ENCODE measurements at regions not wholly inside any gene's neighbourhood (a gene's known extent, or its start where the extent isn't known, plus 50 kb on each side); places are given as distances from the start of the nearest gene placed in this dataset.

DNA sequence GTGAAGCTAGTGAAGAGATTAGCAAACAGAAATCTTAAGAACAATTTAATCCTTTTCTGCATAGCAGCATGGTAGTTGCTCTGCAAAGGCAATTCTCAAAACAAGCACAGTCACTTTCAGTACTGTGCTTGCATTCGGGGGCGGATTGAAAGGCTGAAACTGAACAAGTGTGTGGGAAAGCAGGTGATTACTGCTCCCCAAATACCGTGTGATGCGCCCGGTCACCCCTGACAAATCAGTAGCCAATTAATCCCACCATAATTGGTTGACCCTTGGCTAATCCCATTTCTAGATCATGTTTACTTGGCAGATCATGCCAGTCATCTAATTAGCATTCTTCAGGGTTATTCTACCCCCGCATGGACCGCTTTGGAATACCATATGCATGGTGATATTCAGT is 76.5 kb upstream of the ADRB1 start:
- Histone ChIP-seq H3K27ac (no peak overlapping the region), H3K4me3 (no peak overlapping the region), H3K4me1 (peaks cover 0 to 7% (median 0%) of the 10 kb centered on the region in 4 donors), H3K27me3 (no peaks in the 10 kb centered on the region), H3K9me3 (no peaks in the 10 kb centered on the region), H3K36me3 (no peaks in the 10 kb centered on the region)
- no peak for TF ChIP-seq POLR2A (IDR thresholded peaks at IDR 0.05)
- TF ChIP-seq, protein P1, sequence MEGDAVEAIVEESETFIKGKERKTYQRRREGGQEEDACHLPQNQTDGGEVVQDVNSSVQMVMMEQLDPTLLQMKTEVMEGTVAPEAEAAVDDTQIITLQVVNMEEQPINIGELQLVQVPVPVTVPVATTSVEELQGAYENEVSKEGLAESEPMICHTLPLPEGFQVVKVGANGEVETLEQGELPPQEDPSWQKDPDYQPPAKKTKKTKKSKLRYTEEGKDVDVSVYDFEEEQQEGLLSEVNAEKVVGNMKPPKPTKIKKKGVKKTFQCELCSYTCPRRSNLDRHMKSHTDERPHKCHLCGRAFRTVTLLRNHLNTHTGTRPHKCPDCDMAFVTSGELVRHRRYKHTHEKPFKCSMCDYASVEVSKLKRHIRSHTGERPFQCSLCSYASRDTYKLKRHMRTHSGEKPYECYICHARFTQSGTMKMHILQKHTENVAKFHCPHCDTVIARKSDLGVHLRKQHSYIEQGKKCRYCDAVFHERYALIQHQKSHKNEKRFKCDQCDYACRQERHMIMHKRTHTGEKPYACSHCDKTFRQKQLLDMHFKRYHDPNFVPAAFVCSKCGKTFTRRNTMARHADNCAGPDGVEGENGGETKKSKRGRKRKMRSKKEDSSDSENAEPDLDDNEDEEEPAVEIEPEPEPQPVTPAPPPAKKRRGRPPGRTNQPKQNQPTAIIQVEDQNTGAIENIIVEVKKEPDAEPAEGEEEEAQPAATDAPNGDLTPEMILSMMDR (IDR thresholded peaks at IDR 0.05) = no peak
- no peak for DNase-seq

DNA sequence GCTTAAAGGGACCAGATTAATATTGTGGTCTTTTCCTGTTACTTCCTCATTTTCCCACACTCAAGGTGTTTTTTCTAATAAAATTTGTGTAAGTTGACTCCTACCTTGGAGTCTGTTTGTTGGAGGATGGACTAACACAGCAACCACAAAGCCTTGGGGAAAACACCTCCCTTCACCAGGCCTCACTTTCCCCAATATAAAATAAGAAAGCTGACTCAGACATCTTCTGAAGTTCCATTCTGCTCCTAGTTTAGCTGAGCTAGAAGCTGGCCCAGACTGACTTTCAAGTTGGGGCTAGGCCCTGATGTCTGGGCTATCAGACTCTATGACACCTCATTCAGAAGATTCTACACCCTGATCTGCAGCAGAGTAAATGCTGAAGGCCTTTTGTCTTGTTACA is 73.0 kb upstream of the ADRB1 start:
- Histone ChIP-seq H3K27ac (no peak overlapping the region), H3K4me1 (no peaks in the 10 kb centered on the region), H3K9me3 (no peaks in the 10 kb centered on the region), H3K36me3 (no peaks in the 10 kb centered on the region), H3K4me3 (no peak overlapping the region), H3K27me3 (no peaks in the 10 kb centered on the region)
- no peak for TF ChIP-seq POLR2A (IDR thresholded peaks at IDR 0.05)
- TF ChIP-seq, protein P1 (IDR thresholded peaks at IDR 0.05) = no peak
- DNase-seq = no peak

DNA sequence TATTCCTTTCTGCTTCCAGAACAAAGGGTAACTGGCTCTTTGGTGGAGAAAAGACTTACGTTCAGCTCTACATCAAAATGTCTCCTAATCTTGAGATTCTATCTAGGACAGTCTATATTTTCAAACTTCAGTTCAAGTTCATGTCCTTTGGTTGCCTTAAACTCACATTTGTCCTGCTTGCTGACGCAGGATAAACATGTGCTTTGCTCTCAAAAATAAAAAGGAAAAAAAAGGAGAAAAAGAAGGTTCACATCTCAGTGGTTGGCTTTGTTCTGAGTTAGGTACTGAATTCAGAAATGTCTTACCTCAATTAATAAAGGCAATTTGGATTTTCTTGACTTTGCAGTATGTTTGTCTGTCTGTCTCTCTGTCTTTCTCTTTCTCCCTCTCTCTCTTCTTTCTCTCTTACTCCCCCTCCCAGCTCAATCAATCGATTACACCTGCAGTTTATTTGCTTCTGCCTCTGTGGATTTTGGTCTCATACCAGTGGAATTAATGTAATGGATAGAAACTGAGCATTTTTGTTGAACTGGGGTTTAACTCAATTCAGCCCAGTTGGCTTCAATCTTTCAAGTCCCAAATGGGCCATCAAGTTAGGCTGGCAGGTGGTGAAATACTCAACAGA is 72.2 kb upstream of the ADRB1 start:
- H3K4me3 ChIP-seq = no peak overlapping the region
- no peak overlapping the region for H3K27ac ChIP-seq
- no peaks in the 10 kb centered on the region for H3K4me1 ChIP-seq
- no peaks in the 10 kb centered on the region for H3K27me3 ChIP-seq
- TF ChIP-seq, protein P1 (IDR thresholded peaks at IDR 0.05) = no peak
- TF ChIP-seq POLR2A (IDR thresholded peaks at IDR 0.05) = no peak
- H3K36me3 ChIP-seq = no peaks in the 10 kb centered on the region
- H3K9me3 ChIP-seq = no peaks in the 10 kb centered on the region
- DNase-seq = no peak

DNA sequence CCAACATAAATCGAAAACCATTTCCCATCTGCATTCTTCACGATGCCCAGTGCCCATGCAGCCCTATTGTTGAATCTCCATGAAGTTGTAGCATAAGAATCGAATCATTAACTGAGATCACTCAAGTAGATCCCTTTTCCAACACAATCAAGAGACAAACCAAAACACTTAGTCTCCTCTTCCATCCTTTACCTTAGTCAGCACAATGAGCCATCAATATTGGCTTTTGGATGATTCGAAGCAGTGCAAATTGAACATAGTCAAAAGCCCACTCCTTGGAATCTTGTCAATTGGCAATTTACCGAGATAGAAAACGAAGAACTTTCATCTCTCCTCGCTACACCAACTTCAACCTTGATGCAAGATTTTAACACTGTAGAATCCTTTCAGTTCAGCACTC is 66.5 kb upstream of the ADRB1 start:
- DNase-seq = no peak
- no peaks in the 10 kb centered on the region for H3K4me1 ChIP-seq
- TF ChIP-seq POLR2A (IDR thresholded peaks at IDR 0.05) = no peak
- TF ChIP-seq, protein P1 (IDR thresholded peaks at IDR 0.05) = no peak
- no peaks in the 10 kb centered on the region for H3K27me3 ChIP-seq
- no peak overlapping the region for H3K4me3 ChIP-seq
- no peaks in the 10 kb centered on the region for H3K9me3 ChIP-seq
- H3K27ac ChIP-seq = no peak overlapping the region
- no peaks in the 10 kb centered on the region for H3K36me3 ChIP-seq

GRCh38 chr10:113978802-113979201 is 64.9 kb upstream of the ADRB1 start:
- no peak overlapping the region for H3K4me3 ChIP-seq
- no peaks in the 10 kb centered on the region for H3K4me1 ChIP-seq
- DNase-seq = no peak
- no peaks in the 10 kb centered on the region for H3K9me3 ChIP-seq
- H3K27me3 ChIP-seq = no peaks in the 10 kb centered on the region
- no peaks in the 10 kb centered on the region for H3K36me3 ChIP-seq
- no peak overlapping the region for H3K27ac ChIP-seq
- no peak for TF ChIP-seq POLR2A (IDR thresholded peaks at IDR 0.05)

DNA sequence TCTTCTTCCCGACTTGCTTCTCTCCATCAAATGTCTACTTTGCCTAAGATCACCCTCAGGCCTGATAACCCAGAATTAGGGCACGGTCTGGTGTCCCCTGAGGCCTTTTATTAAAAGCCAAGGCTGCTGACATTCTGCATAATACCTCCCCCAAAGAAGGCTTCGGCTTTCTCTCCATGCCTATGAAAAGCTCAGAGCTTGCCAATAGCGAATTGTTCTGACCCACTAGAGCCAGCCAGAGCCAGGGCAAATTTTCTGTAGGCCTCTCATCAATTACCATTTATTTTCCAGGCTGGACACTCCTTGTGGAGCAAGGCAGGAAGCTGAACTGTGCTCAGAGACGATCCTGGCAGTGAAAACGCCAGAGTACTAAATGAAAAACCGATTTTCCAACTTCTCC is 64.3 kb upstream of the ADRB1 start:
- Histone ChIP-seq H3K4me3 (no peak overlapping the region), H3K27ac (no peak overlapping the region), H3K27me3 (no peaks in the 10 kb centered on the region), H3K36me3 (no peaks in the 10 kb centered on the region), H3K4me1 (no peaks in the 10 kb centered on the region), H3K9me3 (no peaks in the 10 kb centered on the region)
- DNase-seq = no peak
- TF ChIP-seq POLR2A (IDR thresholded peaks at IDR 0.05) = no peak
- TF ChIP-seq, protein P1 (IDR thresholded peaks at IDR 0.05) = no peak

All from Peyer's patch (tissue), 4 donors.